Endothelial cell of umbilical vein (primary cell): ENCODE measurements at regions not wholly inside any gene's neighbourhood (a gene's known extent, or its start where the extent isn't known, plus 50 kb on each side); places are given as distances from the start of the nearest gene placed in this dataset.

Source experiments
- BruUV-seq: library from RNA; stranded (reverse); fragments of 400-500 nt; replicated peaks from 2 replicates; lab custom pipeline; 2021; lab: Mats Ljungman, UMichigan
- CTCF ChIA-PET: fragments of 300-600, 350-600 bp; sonication (Branson Sonifier 250); formaldehyde crosslinking; loops from one replicate; lab custom pipeline; 2021; ENCODE audit warnings: antibody characterized with exemption, inconsistent platforms; lab: Charles Lee
- POLR2A ChIA-PET: fragments of 300-600, 350-600 bp; sonication (Branson Sonifier 250); formaldehyde crosslinking; loops from one replicate; lab custom pipeline; 2021; ENCODE audit warnings: antibody characterized with exemption, inconsistent platforms; lab: Charles Lee
- DNase-seq: peaks from one replicate; pipeline ENCODE4 v3.0.0-alpha.2; 2011; ENCODE audit warnings: low read depth, low spot score
- FAIRE-seq: peaks from 2 replicates; lab custom pipeline; 2011; peaks lifted over from hg19 to GRCh38; lab: Jason Lieb, UNC
- H2AFZ ChIP-seq: 2 replicates; pipeline ENCODE4 v1.6.0; 2012; ENCODE audit warnings: low read depth, low read length, control low read depth, inconsistent platforms
- H3K27ac ChIP-seq: 2 replicates; pipeline ENCODE4 v1.5.1; 2011; ENCODE audit warnings: low read depth, mild to moderate bottlenecking, control low read depth, low read length, moderate library complexity; ENCODE audit not compliant: insufficient read depth
- H3K27me3 ChIP-seq, 2 experiments: 2 replicates each; pipeline versions ENCODE4 v1.6.0 to v1.6.1; 2011; ENCODE audit warnings: low read length in 2 of 2, mixed read lengths in 1 of 2; ENCODE audit not compliant: control insufficient read depth in 2 of 2, insufficient read depth in 2 of 2
- H3K36me3 ChIP-seq, 2 experiments: 2 replicates in 1 of 2; 3 replicates in 1 of 2; pipeline ENCODE4 v1.5.1; 2011; ENCODE audit warnings: low read length in 2 of 2, mild to moderate bottlenecking in 1 of 2, moderate library complexity in 1 of 2; ENCODE audit not compliant: control insufficient read depth in 2 of 2, insufficient read depth in 2 of 2; ENCODE audit errors: extremely low read depth in 1 of 2
- H3K4me1 ChIP-seq: 3 replicates; pipeline ENCODE4 v1.5.1; 2011; ENCODE audit warnings: mild to moderate bottlenecking, low read length; ENCODE audit not compliant: control insufficient read depth, insufficient read depth; ENCODE audit errors: extremely low read depth
- H3K4me2 ChIP-seq: 2 replicates; pipeline ENCODE4 v1.6.1; 2011; ENCODE audit warnings: low read length, control low read depth, mixed read lengths; ENCODE audit not compliant: insufficient read depth
- H3K4me3 ChIP-seq, 3 experiments: fragments of 200-600 bp in 1 of 3; sonication (generic), shearing (Covaris generic) in 1 of 3; replicated peaks in 1 of 3; 2 replicates each; pipeline ENCODE4 v1.5.1; 2011 to 2016; ENCODE audit warnings: control low read depth in 3 of 3, low read length in 3 of 3, mild to moderate bottlenecking in 2 of 3, inconsistent platforms in 1 of 3, low read depth in 1 of 3, moderate library complexity in 1 of 3; ENCODE audit not compliant: insufficient read depth in 1 of 3
- H3K79me2 ChIP-seq: 2 replicates; pipeline ENCODE4 v1.6.0; 2012; ENCODE audit warnings: low read length, inconsistent platforms; ENCODE audit not compliant: control insufficient read depth, insufficient read depth
- H3K9ac ChIP-seq: replicated peaks from 2 replicates; pipeline ENCODE3; 2011; ENCODE audit warnings: low read length, control low read depth; ENCODE audit not compliant: insufficient read depth; ENCODE audit errors: extremely low read depth
- H3K9me1 ChIP-seq: replicated peaks from 3 replicates; pipeline ENCODE4 v1.6.0; 2011; ENCODE audit warnings: mild to moderate bottlenecking, low read length; ENCODE audit not compliant: control insufficient read depth, insufficient read depth; ENCODE audit errors: extremely low read depth
- H3K9me3 ChIP-seq: replicated peaks from 2 replicates; pipeline ENCODE4 v1.5.1; 2012; ENCODE audit warnings: low read length, inconsistent platforms; ENCODE audit not compliant: control insufficient read depth, insufficient read depth
- H4K20me1 ChIP-seq: replicated peaks from 2 replicates; pipeline ENCODE3; 2011; ENCODE audit warnings: mild to moderate bottlenecking, low read length; ENCODE audit not compliant: control insufficient read depth, insufficient read depth; ENCODE audit errors: extremely low read depth
- CTCF ChIP-seq, 2 donors: IDR thresholded peaks; 1 replicate in 1 of 2; 2 replicates in 1 of 2; pipeline ENCODE4 v1.5.1; 2011; ENCODE audit warnings: low read length in 2 of 2, mild to moderate bottlenecking in 2 of 2, moderate library complexity in 2 of 2, control low read depth in 1 of 2, inconsistent platforms in 1 of 2, low read depth in 1 of 2; ENCODE audit not compliant: insufficient read depth in 1 of 2; ENCODE audit errors: extremely low read depth in 1 of 2
- EZH2 ChIP-seq: IDR thresholded peaks from 2 replicates; pipeline ENCODE4 v1.6.1; 2012; ENCODE audit warnings: borderline replicate concordance, low read depth, mild to moderate bottlenecking, moderate library complexity, low read length, inconsistent platforms; ENCODE audit not compliant: severe bottlenecking
- FOS ChIP-seq: IDR thresholded peaks from 2 replicates; pipeline ENCODE4 v1.6.1; 2011; ENCODE audit warnings: mild to moderate bottlenecking, low read length, moderate library complexity, borderline replicate concordance; ENCODE audit not compliant: insufficient read depth
- GATA2 ChIP-seq: IDR thresholded peaks from 2 replicates; pipeline ENCODE4 v1.7.0; 2011; ENCODE audit warnings: low read depth, mild to moderate bottlenecking, moderate library complexity, mixed read lengths, low read length; ENCODE audit not compliant: insufficient read length, insufficient read depth
- JUN ChIP-seq: IDR thresholded peaks from 2 replicates; pipeline ENCODE4 v1.6.1; 2011; ENCODE audit warnings: borderline replicate concordance, low read depth; ENCODE audit not compliant: insufficient read length, insufficient read depth
- MAX ChIP-seq: IDR thresholded peaks from 2 replicates; pipeline ENCODE4 v1.6.1; 2011; ENCODE audit not compliant: insufficient read depth, insufficient read length
- MYC ChIP-seq: IDR thresholded peaks from one replicate; pipeline ENCODE4 v1.6.1; 2011; ENCODE audit warnings: mild to moderate bottlenecking, low read depth, low read length
- POLR2A ChIP-seq: IDR thresholded peaks from 2 replicates; pipeline ENCODE4 v1.6.1; 2012; ENCODE audit warnings: low read depth, mild to moderate bottlenecking, control low read depth, low read length
- POLR2AphosphoS5 ChIP-seq: IDR thresholded peaks from 2 replicates; pipeline ENCODE4 v1.6.1; 2012; ENCODE audit warnings: low read depth, mild to moderate bottlenecking, control low read depth, low read length, moderate library complexity; ENCODE audit not compliant: insufficient read depth
- dilution Hi-C: fragments of 300-500 bp; cut with MboI; formaldehyde crosslinking; loops from one replicate; pipeline ENCODE4 v1.15.0; 2019; ENCODE audit warnings: low sequenced_read_pairs; ENCODE audit not compliant: extremely low pct_ligation_motif_present
- intact Hi-C: fragments of 100-400 bp; cut with micrococcal nuclease; formaldehyde crosslinking; loops from one replicate; pipeline ENCODE4 v1.10.0; 2022

- intact Hi-C loops (no loop called here), dilution Hi-C loops (no loop called here)
- Histone ChIP-seq H3K27ac (no peak overlapping the region), H3K36me3 (no peaks in the 10 kb centered on the region), H3K9me1 (no peaks in the 10 kb centered on the region), H4K20me1 (no peaks in the 10 kb centered on the region), H3K9me3 (peaks cover 3% of the 10 kb centered on the region), H2AFZ (no peak overlapping the region), H3K79me2 (no peaks in the 10 kb centered on the region), H3K9ac (no peak overlapping the region), H3K4me3 (no peak overlapping the region), H3K4me2 (no peak overlapping the region), H3K4me1 (peaks cover 2% of the 10 kb centered on the region), H3K27me3 (no peaks in the 10 kb centered on the region)
- ChIA-PET CTCF (no interaction called here), POLR2A (no interaction called here)
- FAIRE-seq (no peak), DNase-seq (no peak)
- no peak for TF ChIP-seq POLR2A
- TF ChIP-seq JUN, result no peak
- TF ChIP-seq MYC, result no peak
- no peak for TF ChIP-seq FOS
- TF ChIP-seq MAX, result no peak
- no peak for TF ChIP-seq CTCF (IDR thresholded peaks at IDR 0.05; ENCODE audit: extremely low read depth in 1 of 2, insufficient read depth in 1 of 2, low read depth in 1 of 2, low read length in 2 of 2)
- no peak for TF ChIP-seq EZH2
- TF ChIP-seq POLR2AphosphoS5, result no peak
- TF ChIP-seq GATA2, result no peak
- no TSS peak for BruUV-seq
Measured at GRCh38 chr3:162765524-162765923, 1268.9 kb downstream of the OTOL1 start.
